RWPE1 (cell line): ENCODE measurements at regions not wholly inside any gene's neighbourhood (a gene's known extent, or its start where the extent isn't known, plus 50 kb on each side); places are given as distances from the start of the nearest gene placed in this dataset.

ENCODE experiments used
- CTCF ChIA-PET: fragments of 350-600 bp; sonication (Branson Sonifier 250); formaldehyde crosslinking; extraction: SDS; loops from one replicate; lab custom pipeline; 2021; lab: Yijun Ruan, JAX
- POLR2A ChIA-PET: fragments of 400-600 bp; formaldehyde crosslinking; extraction: SDS; loops from one replicate; lab custom pipeline; 2020; ENCODE audit warnings: antibody characterized with exemption; ENCODE audit not compliant: low non-redundant PET; lab: Yijun Ruan, JAX
- DNase-seq: peaks from one replicate; pipeline ENCODE4 v3.0.0; 2012; ENCODE audit warnings: low spot score
- H3K27ac ChIP-seq: fragments of 450-650 bp; 2 replicates; pipeline ENCODE4 v1.5.1; 2017
- CTCF ChIP-seq: fragments of 450-650 bp; conservative IDR thresholded peaks from 2 replicates; pipeline ENCODE4 v1.5.1; 2017; ENCODE audit warnings: low read depth, mild to moderate bottlenecking

- CTCF ChIA-PET, result no interaction called here
- TF ChIP-seq CTCF, result no peak
- DNase-seq, result no peak
- no peak overlapping the region for H3K27ac ChIP-seq
- POLR2A ChIA-PET, result no interaction called here
Observed at GRCh38 chr3:94252316-94252715, 189.5 kb downstream of the NSUN3 start.

- ChIA-PET CTCF (no interaction called here), POLR2A (no interaction called here)
- TF ChIP-seq CTCF, result no peak
- no peak for DNase-seq
- H3K27ac ChIP-seq, result no peak overlapping the region
Observed at GRCh38 chr3:94256888-94257813, 194.3 kb downstream of the NSUN3 start.

DNA sequence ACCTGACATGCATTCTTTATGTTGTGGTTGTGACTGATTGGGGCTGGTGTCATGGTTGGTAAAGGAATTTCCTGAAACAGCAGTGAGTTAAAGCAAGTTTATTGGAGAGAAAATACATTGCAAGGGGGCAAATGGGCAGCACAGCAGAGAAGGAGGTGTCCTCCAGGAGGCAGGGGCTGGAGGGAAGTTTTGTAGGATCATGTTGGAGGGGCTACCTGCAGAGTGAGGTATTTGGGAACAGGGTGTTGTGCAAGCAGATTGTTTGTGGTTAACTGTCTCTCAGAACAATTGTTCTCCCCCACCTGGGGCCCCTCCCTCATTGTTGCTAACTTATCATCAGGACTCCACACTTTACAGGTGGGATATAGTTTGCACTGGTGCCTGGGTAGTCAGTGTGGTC is 196.0 kb downstream of the NSUN3 start:
- POLR2A ChIA-PET, result no interaction called here
- no peak for TF ChIP-seq CTCF
- CTCF ChIA-PET, result interaction anchor here (2.5 kb wide), 1 partner anchor 9 kb away, joined by 10 read pairs; no protein-coding TSS in a partner anchor
- H3K27ac ChIP-seq, result no peak overlapping the region
- no peak for DNase-seq

DNA sequence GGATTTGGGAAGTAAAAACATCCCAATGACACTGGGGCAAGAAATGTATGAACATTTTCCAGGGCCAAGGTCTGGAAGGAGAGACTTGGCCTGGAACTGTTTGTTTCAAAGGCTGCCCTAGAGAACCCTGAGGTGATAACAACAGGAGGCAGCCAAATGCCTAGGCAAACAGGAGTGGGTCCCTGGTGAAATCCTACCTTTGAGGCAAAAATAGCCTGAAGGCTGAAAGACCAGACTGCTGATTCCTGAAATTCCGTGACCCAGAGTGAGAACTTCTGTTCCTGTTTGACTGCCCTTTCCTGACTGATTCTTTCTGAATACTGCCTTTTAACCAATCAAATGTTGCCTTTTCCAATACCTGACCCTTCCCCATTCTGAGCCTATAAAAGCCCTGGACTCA is 196.4 kb downstream of the NSUN3 start:
- no peak overlapping the region for H3K27ac ChIP-seq
- CTCF ChIA-PET, result interaction anchor here (2.5 kb wide), 1 partner anchor 10 kb away, joined by 10 read pairs; no protein-coding TSS in a partner anchor
- TF ChIP-seq CTCF, result no peak
- no peak for DNase-seq
- POLR2A ChIA-PET, result no interaction called here

DNA sequence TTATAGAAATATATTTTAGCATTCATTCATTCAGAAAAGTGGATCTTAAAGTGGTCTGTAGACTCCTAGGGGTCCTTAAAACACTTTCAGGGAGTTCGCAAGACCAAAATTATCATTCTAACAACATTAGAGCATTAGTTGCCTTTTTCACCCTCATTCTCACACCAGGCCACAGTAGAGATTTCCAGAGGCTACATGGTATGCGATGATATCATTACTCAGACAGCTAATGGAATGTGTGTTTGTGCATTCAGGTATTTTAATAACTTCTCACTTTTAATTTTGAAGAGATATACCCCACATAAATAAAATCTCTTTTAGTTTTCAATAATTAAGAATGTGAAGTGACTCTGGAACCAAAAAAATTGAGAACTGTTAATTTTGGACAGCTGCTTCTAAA is 206.9 kb downstream of the NSUN3 start:
- no peak overlapping the region for H3K27ac ChIP-seq
- no peak for TF ChIP-seq CTCF
- ChIA-PET CTCF (no interaction called here), POLR2A (no interaction called here)
- DNase-seq, result no peak

GRCh38 chr3:94272016-94272415 is 209.2 kb downstream of the NSUN3 start:
- no peak for TF ChIP-seq CTCF
- POLR2A ChIA-PET, result no interaction called here
- H3K27ac ChIP-seq, result no peak overlapping the region
- no peak for DNase-seq
- CTCF ChIA-PET, result interaction anchor here (0.8 kb wide), 1 partner anchor 23 kb away, joined by 3 read pairs; no protein-coding TSS in a partner anchor
